ENCODE measurements at regions not wholly inside any gene's neighbourhood (a gene's known extent, or its start where the extent isn't known, plus 50 kb on each side); places are given as distances from the start of the nearest gene placed in this dataset.

DNA sequence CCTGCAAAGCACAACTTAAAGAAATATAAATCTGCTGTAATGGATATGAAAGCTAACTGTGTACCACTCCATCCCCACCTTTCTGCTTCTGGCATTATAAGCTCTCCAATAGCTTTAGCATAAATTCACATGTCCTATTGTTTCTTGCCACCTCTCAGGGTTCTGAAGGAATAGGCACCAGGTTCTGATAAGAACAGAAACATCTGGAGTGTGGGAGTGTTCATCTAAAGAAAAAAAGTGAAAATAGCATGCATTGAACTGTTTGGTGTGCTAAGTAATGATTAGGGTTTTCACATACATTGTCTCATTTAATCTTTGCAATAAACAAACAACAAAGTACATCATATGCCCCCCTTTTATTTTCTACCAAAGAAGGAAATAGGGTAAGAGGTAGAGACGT is 72.3 kb downstream of the FAM76B start:
- H3K9ac ChIP-seq, result no peak overlapping the region
- no peak overlapping the region for H3K4me2 ChIP-seq
- H3K27ac ChIP-seq, result no peak overlapping the region
- H2AFZ ChIP-seq (ENCODE audit: low read depth), result no peak overlapping the region
- no peak overlapping the region for H3K4me3 ChIP-seq (IDR thresholded peaks at IDR 0.05; ENCODE audit: insufficient read depth, low read depth, low read length)
- TF ChIP-seq, protein P1, sequence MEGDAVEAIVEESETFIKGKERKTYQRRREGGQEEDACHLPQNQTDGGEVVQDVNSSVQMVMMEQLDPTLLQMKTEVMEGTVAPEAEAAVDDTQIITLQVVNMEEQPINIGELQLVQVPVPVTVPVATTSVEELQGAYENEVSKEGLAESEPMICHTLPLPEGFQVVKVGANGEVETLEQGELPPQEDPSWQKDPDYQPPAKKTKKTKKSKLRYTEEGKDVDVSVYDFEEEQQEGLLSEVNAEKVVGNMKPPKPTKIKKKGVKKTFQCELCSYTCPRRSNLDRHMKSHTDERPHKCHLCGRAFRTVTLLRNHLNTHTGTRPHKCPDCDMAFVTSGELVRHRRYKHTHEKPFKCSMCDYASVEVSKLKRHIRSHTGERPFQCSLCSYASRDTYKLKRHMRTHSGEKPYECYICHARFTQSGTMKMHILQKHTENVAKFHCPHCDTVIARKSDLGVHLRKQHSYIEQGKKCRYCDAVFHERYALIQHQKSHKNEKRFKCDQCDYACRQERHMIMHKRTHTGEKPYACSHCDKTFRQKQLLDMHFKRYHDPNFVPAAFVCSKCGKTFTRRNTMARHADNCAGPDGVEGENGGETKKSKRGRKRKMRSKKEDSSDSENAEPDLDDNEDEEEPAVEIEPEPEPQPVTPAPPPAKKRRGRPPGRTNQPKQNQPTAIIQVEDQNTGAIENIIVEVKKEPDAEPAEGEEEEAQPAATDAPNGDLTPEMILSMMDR (conservative IDR thresholded peaks at IDR 0.05; ENCODE audit: low read depth, low read length), result no peak
- H3K27me3 ChIP-seq (ENCODE audit: insufficient read depth, low read depth), result no peaks in the 10 kb centered on the region
- H3K79me2 ChIP-seq (ENCODE audit: insufficient read depth, low read depth), result no peaks in the 10 kb centered on the region
- H3K36me3 ChIP-seq (ENCODE audit: insufficient read depth), result no peaks in the 10 kb centered on the region
- no peaks in the 10 kb centered on the region for H4K20me1 ChIP-seq (ENCODE audit: insufficient read depth)
- H3K4me1 ChIP-seq (ENCODE audit: low read depth, poor library complexity, severe bottlenecking), result peaks cover 20% of the 10 kb centered on the region

- Histone ChIP-seq H3K4me2 (peak overlapping the region; percentile 39), H4K20me1 (ENCODE audit: insufficient read depth) (no peaks in the 10 kb centered on the region), H3K4me1 (ENCODE audit: low read depth, poor library complexity, severe bottlenecking) (peaks cover 20% of the 10 kb centered on the region), H3K27ac (peak overlapping the region; percentile 37; the same call in 1 of the 2 replicates), H3K27me3 (ENCODE audit: insufficient read depth, low read depth) (no peaks in the 10 kb centered on the region), H3K9ac (no peak overlapping the region), H2AFZ (ENCODE audit: low read depth) (peak overlapping the region; percentile 45; the same call in 1 of the 2 replicates), H3K4me3 (IDR thresholded peaks at IDR 0.05; ENCODE audit: insufficient read depth, low read depth, low read length) (no peak overlapping the region), H3K36me3 (ENCODE audit: insufficient read depth) (no peaks in the 10 kb centered on the region), H3K79me2 (ENCODE audit: insufficient read depth, low read depth) (no peaks in the 10 kb centered on the region)
- TF ChIP-seq, protein P1 (conservative IDR thresholded peaks at IDR 0.05; ENCODE audit: low read depth, low read length), result no peak
These were observed 73.3 kb downstream of the FAM76B start for GRCh38 chr11:95716266-95716665.

DNA sequence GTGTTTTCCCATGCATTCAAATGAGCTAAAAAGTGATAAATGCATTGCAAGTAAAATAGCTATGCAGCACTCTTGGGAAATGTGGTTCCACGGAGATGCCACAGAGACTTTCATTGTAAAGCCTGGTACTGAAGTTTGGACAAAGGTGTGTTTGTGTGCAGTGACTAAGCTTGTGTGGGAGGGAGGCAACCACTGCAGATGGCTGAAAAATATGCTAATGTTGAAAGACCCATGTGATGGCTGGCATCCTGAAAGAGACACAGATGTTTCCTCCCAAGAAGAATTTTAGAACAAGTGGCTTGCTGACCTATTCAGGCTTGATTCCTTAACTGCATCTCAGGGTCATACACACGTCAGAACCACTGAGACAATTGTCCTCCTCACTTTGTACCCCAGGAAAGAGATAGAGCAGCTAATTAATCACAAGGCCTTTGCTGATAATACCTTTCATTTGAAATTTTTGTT is 73.8 kb downstream of the FAM76B start:
- Histone ChIP-seq H3K4me1 (ENCODE audit: low read depth, poor library complexity, severe bottlenecking) (peaks cover 20% of the 10 kb centered on the region), H3K79me2 (ENCODE audit: insufficient read depth, low read depth) (no peaks in the 10 kb centered on the region), H3K4me2 (peak overlapping the region; percentile 39), H3K4me3 (IDR thresholded peaks at IDR 0.05; ENCODE audit: insufficient read depth, low read depth, low read length) (no peak overlapping the region), H3K36me3 (ENCODE audit: insufficient read depth) (no peaks in the 10 kb centered on the region), H3K27me3 (ENCODE audit: insufficient read depth, low read depth) (no peaks in the 10 kb centered on the region), H3K27ac (peak overlapping the region; percentile 37; the same call in 1 of the 2 replicates), H4K20me1 (ENCODE audit: insufficient read depth) (no peaks in the 10 kb centered on the region), H2AFZ (ENCODE audit: low read depth) (peak overlapping the region; percentile 45), H3K9ac (no peak overlapping the region)
- TF ChIP-seq, protein P1 (conservative IDR thresholded peaks at IDR 0.05; ENCODE audit: low read depth, low read length), result no peak

DNA sequence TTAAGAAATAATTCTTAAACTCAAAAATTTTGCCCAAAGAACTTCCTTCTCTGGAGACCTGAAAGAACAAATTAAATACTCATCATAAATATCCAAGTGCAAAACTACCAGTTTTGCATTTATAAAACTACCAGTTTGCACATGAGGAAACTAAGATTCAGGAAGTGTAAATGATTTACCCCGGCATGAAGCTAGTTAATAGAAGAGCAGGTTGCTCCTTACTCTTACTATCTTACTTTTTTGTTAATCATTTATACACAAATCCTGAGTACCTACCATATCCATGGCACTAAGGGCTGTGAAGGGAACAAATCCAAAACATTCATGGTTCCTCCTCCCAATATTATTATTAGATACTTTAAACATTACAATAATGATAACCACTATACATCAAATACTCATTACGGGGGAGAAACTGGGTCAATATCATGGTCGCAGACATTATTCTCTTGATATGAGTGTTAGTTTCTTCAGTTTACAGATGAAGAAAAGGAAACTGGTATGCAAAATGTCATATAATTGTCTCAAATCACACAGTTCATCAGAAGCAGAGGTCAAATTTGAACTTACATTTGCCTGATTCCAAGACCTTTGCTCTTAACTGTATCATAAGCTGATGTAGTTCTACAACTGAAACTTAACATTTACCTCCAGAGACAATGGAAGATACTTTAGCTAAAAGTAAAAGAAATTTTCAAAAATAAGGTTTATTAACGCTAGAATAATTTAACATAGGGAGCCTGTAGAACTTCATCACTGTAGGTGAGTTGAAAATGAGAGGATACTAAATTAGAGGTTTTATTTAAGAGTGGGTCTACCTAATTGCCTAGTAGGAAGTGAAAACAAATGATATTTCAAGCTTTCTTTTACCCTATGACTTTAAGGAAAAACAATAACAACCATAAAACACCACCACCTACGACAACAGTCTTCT is 74.5 kb downstream of the FAM76B start:
- Histone ChIP-seq H3K79me2 (ENCODE audit: insufficient read depth, low read depth) (no peaks in the 10 kb centered on the region), H3K4me3 (IDR thresholded peaks at IDR 0.05; ENCODE audit: insufficient read depth, low read depth, low read length) (no peak overlapping the region), H4K20me1 (ENCODE audit: insufficient read depth) (no peaks in the 10 kb centered on the region), H3K36me3 (ENCODE audit: insufficient read depth) (no peaks in the 10 kb centered on the region), H3K9ac (no peak overlapping the region), H3K4me1 (ENCODE audit: low read depth, poor library complexity, severe bottlenecking) (peaks cover 20% of the 10 kb centered on the region), H2AFZ (ENCODE audit: low read depth) (peak overlapping the region; percentile 45), H3K4me2 (peak overlapping the region; percentile 39), H3K27ac (peak overlapping the region; percentile 37; the same call in 1 of the 2 replicates), H3K27me3 (ENCODE audit: insufficient read depth, low read depth) (no peaks in the 10 kb centered on the region)
- TF ChIP-seq, protein P1 (conservative IDR thresholded peaks at IDR 0.05; ENCODE audit: low read depth, low read length), result no peak
